NB4 (cell line): ENCODE measurements at regions not wholly inside any gene's neighbourhood (a gene's known extent, or its start where the extent isn't known, plus 50 kb on each side); places are given as distances from the start of the nearest gene placed in this dataset.

Experiments used
- DNase-seq: peaks from one replicate; pipeline ENCODE4 v3.0.0; 2010; ENCODE audit warnings: low read depth
- H3K4me3 ChIP-seq: one replicate; pipeline ENCODE4 v1.5.1; 2011; ENCODE audit warnings: mild to moderate bottlenecking, low read depth, low read length, moderate library complexity
- CTCF ChIP-seq: IDR thresholded peaks from one replicate; pipeline ENCODE4 v1.5.1; 2012; ENCODE audit warnings: low read depth, low read length
- MAX ChIP-seq: IDR thresholded peaks from 2 replicates; pipeline ENCODE4 v1.6.1; 2011; ENCODE audit warnings: low read depth, low read length
- MYC ChIP-seq: IDR thresholded peaks from 2 replicates; pipeline ENCODE4 v1.6.1; 2011; ENCODE audit warnings: low read depth, low read length
- POLR2A ChIP-seq: IDR thresholded peaks from 2 replicates; pipeline ENCODE4 v1.6.1; 2011; ENCODE audit warnings: mild to moderate bottlenecking; ENCODE audit not compliant: insufficient read length; ENCODE audit errors: extremely low read depth

GRCh38 chr2:220147161-220148038, 520.0 kb downstream of the SLC4A3 start:
- H3K4me3 ChIP-seq: no peak overlapping the region
- TF ChIP-seq MAX: no peak
- no peak for TF ChIP-seq MYC
- no peak for TF ChIP-seq POLR2A
- TF ChIP-seq CTCF: no peak
- DNase-seq: no peak

- TF ChIP-seq MAX (no peak), MYC (no peak), CTCF (no peak), POLR2A (no peak)
- no peak overlapping the region for H3K4me3 ChIP-seq
- no peak for DNase-seq
These were observed 521.2 kb downstream of the SLC4A3 start for GRCh38 chr2:220148471-220149248.

DNA sequence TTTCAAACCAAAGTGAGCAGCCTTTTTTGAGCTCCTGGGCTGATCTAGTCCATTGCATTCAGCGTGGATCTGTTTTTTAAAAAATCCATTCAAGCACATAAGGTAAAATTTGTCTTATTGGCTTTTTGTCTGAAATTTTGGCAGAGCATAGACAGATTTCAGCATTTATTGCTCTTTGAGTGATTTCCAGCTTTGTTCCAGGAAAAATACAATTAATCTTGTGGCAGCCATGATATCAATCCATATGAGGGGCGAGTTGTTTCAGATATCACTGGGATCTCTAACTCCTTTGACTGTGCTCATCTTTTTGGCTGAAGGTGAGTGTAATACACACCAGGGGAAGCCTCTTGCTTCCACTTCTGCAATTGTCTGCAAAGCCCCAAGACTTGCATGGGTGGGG, 523.9 kb downstream of the SLC4A3 start:
- TF ChIP-seq MYC: no peak
- no peak for TF ChIP-seq MAX
- H3K4me3 ChIP-seq: no peak overlapping the region
- no peak for DNase-seq

DNA sequence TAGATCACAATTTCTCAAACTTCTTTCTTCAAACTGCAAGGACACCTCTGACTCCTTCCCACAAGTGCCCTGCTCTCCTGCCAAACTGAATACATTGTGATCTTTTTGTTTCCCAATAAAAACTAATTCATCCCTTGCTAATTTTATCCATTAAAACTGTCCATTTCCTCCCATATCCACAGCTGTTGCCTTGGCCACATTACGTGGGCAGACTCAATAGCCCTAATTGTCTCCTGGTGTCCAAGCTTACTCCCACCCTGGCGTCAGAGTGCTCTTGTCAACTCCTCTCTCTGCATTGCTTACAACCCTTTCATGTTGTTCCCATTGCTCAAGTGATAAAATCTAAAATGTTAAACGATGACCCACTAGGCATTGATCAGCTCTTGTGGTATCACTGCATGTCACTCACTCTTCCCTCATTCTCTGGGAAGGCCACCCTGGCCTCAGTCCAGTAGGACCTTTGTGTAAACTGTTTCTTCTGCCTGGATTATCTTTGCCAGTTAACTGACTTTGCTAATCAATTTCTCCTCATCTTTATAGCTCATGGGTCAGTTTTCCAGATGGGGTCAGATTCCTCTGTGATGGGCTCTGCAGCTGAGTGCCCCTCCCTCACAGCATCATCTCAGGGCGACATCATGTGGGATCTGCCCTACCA, 525.0 kb downstream of the SLC4A3 start:
- TF ChIP-seq POLR2A: no peak
- TF ChIP-seq MAX: no peak
- no peak for TF ChIP-seq MYC
- no peak for TF ChIP-seq CTCF
- DNase-seq: no peak
- H3K4me3 ChIP-seq: no peak overlapping the region

DNA sequence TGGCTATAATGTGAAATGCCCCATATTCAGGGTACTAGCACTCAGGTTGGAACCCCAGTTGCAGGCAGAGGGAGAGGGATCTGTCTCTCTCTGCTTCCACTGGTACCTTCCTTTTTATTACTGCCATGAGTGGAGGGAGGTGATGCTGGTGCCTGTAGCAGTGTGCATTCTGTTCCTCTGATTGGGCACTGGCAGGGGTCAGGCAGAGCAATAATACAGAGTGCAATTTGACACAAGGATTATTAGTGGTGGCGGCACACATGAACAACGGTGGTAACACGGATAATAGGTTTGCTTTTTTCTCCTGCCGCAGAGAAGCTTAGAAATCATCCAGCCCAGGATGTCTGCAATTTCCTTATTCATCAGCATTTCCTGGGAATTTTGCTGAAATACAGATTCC, 525.7 kb downstream of the SLC4A3 start:
- TF ChIP-seq CTCF: no peak
- TF ChIP-seq POLR2A: no peak
- TF ChIP-seq MAX: no peak
- TF ChIP-seq MYC: no peak
- no peak for DNase-seq
- no peak overlapping the region for H3K4me3 ChIP-seq
